GM18499 (cell line): ENCODE measurements at regions not wholly inside any gene's neighbourhood (a gene's known extent, or its start where the extent isn't known, plus 50 kb on each side); places are given as distances from the start of the nearest gene placed in this dataset.
A peak's percentile ranks its signal among the peaks of the same experiment; 100 is the strongest.
"Not testable (repeated sequence)": the region's sequence is repeated elsewhere in the genome, so short reads cannot be mapped to it uniquely, and the experiment has no call there.

Source experiments
- ATAC-seq: cut with Tn5 transposase; IDR thresholded peaks from one replicate; pipeline ENCODE4 v1.9.1; 2021; ENCODE audit warnings: moderate number of reproducible peaks; ENCODE audit not compliant: insufficient read depth, unreplicated experiment

GRCh38 chr4:184335520-184335919 is 117.8 kb upstream of the ENPP6 start:
- no peak for ATAC-seq

- not testable (repeated sequence) for ATAC-seq
These were observed 115.8 kb upstream of the ENPP6 start for GRCh38 chr4:184333446-184333845.

- no peak for ATAC-seq
These were observed 113.8 kb upstream of the ENPP6 start for GRCh38 chr4:184331268-184331995.

GRCh38 chr4:184330517-184331094 is 112.9 kb upstream of the ENPP6 start:
- ATAC-seq: not testable (repeated sequence)

- peak; percentile 48 for ATAC-seq
These were observed 112.2 kb upstream of the ENPP6 start for GRCh38 chr4:184329659-184330400.

- no peak for ATAC-seq
These were observed 111.6 kb upstream of the ENPP6 start for GRCh38 chr4:184329235-184329634.

- ATAC-seq: peak; percentile 78
These were observed 110.5 kb upstream of the ENPP6 start for GRCh38 chr4:184328022-184328736.

GRCh38 chr4:184324939-184325477 is 107.3 kb upstream of the ENPP6 start:
- ATAC-seq: no peak

- ATAC-seq: no peak
These were observed 104.8 kb upstream of the ENPP6 start for GRCh38 chr4:184322328-184323025.

GRCh38 chr4:184320631-184321030 is 103.0 kb upstream of the ENPP6 start:
- ATAC-seq: no peak

GRCh38 chr4:184318852-184319251 is 101.2 kb upstream of the ENPP6 start:
- no peak for ATAC-seq

- no peak for ATAC-seq
These were observed 99.7 kb upstream of the ENPP6 start for GRCh38 chr4:184317234-184317918.

- no peak for ATAC-seq
These were observed 99.1 kb upstream of the ENPP6 start for GRCh38 chr4:184316821-184317220.

GRCh38 chr4:184315675-184316359 is 98.1 kb upstream of the ENPP6 start:
- no peak for ATAC-seq

- peak; percentile 57 for ATAC-seq
These were observed 96.3 kb upstream of the ENPP6 start for GRCh38 chr4:184313702-184314659.

GRCh38 chr4:184313058-184313581 is 95.4 kb upstream of the ENPP6 start:
- no peak for ATAC-seq

GRCh38 chr4:184312126-184312525 is 94.5 kb upstream of the ENPP6 start:
- no peak for ATAC-seq
